AG04450 (cell line): ENCODE measurements at regions not wholly inside any gene's neighbourhood (a gene's known extent, or its start where the extent isn't known, plus 50 kb on each side); places are given as distances from the start of the nearest gene placed in this dataset.

Experiments
- CTCF ChIA-PET: fragments of 300-600, 350-600 bp; formaldehyde crosslinking; extraction: SDS; loops from one replicate; lab custom pipeline; 2022; ENCODE audit warnings: antibody characterized with exemption, inconsistent platforms; lab: Charles Lee
- POLR2A ChIA-PET: fragments of 350-600 bp; formaldehyde crosslinking; extraction: SDS; loops from one replicate; lab custom pipeline; 2021; ENCODE audit warnings: antibody characterized with exemption, inconsistent platforms; lab: Yijun Ruan, JAX
- DNase-seq: peaks from one replicate; pipeline ENCODE4 v3.0.0-alpha.2; 2011; ENCODE audit warnings: low read depth, low spot score
- H3K27ac ChIP-seq: one replicate; pipeline ENCODE4 v1.5.1; 2012; ENCODE audit warnings: low read depth, low read length, control low read depth
- H3K27me3 ChIP-seq: one replicate; pipeline ENCODE4 v1.6.0; 2012; ENCODE audit warnings: low read length; ENCODE audit not compliant: control insufficient read depth, insufficient read depth
- H3K4me3 ChIP-seq: 2 replicates; pipeline ENCODE4 v1.5.1; 2011; ENCODE audit warnings: mild to moderate bottlenecking, low read depth, low read length, control low read depth
- H3K9me3 ChIP-seq: 2 replicates; pipeline ENCODE4 v1.5.1; 2012; ENCODE audit warnings: low read length; ENCODE audit not compliant: control insufficient read depth, insufficient read depth
- TF ChIP-seq, protein P1 (sequence below): IDR thresholded peaks from 2 replicates; pipeline ENCODE4 v1.5.1; 2011; ENCODE audit warnings: low read depth, low read length, control low read depth, inconsistent platforms

GRCh38 chrX:7552760-7553159 lies 290.2 kb upstream of the VCX start:
- no peaks in the 10 kb centered on the region for H3K27me3 ChIP-seq
- POLR2A ChIA-PET: no interaction called here
- H3K27ac ChIP-seq: no peak overlapping the region
- CTCF ChIA-PET: no interaction called here
- H3K4me3 ChIP-seq: no peak overlapping the region
- DNase-seq: no peak
- H3K9me3 ChIP-seq: no peaks in the 10 kb centered on the region
- TF ChIP-seq, protein P1, sequence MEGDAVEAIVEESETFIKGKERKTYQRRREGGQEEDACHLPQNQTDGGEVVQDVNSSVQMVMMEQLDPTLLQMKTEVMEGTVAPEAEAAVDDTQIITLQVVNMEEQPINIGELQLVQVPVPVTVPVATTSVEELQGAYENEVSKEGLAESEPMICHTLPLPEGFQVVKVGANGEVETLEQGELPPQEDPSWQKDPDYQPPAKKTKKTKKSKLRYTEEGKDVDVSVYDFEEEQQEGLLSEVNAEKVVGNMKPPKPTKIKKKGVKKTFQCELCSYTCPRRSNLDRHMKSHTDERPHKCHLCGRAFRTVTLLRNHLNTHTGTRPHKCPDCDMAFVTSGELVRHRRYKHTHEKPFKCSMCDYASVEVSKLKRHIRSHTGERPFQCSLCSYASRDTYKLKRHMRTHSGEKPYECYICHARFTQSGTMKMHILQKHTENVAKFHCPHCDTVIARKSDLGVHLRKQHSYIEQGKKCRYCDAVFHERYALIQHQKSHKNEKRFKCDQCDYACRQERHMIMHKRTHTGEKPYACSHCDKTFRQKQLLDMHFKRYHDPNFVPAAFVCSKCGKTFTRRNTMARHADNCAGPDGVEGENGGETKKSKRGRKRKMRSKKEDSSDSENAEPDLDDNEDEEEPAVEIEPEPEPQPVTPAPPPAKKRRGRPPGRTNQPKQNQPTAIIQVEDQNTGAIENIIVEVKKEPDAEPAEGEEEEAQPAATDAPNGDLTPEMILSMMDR: no peak

GRCh38 chrX:7546551-7547080 lies 296.4 kb upstream of the VCX start:
- Histone ChIP-seq H3K27me3 (no peaks in the 10 kb centered on the region), H3K4me3 (no peak overlapping the region), H3K9me3 (peaks cover 6% of the 10 kb centered on the region; the same call in 1 of the 2 replicates), H3K27ac (no peak overlapping the region)
- ChIA-PET CTCF (interaction anchor here (0.7 kb wide), 1 partner anchor 160 kb away, joined by 9 read pairs; no protein-coding TSS in a partner anchor), POLR2A (no interaction called here)
- TF ChIP-seq, protein P1: no peak
- no peak for DNase-seq

DNA sequence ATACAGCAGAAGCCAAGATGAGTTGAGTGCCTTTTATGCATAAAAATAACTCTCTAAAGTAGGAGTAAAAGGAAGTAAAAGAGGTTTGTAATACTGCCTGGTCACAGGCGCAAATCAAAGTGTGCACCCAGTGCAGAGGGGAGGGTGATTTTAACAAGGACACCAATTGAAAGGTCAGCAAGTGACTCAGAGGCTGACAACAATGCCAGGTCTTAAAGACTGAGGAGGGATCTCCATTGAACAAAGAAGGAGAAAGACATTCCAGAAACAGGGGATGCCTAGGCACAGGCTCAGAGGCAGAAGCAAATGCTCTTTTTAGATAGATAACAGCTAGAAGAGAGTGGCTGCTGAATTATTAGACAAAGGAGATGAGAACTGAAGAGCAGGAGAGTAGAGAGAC lies 297.4 kb upstream of the VCX start:
- ChIA-PET CTCF (no interaction called here), POLR2A (no interaction called here)
- Histone ChIP-seq H3K27me3 (no peaks in the 10 kb centered on the region), H3K9me3 (peaks cover 6% of the 10 kb centered on the region; the same call in 1 of the 2 replicates), H3K4me3 (no peak overlapping the region), H3K27ac (no peak overlapping the region)
- DNase-seq: no peak
- TF ChIP-seq, protein P1: no peak

DNA sequence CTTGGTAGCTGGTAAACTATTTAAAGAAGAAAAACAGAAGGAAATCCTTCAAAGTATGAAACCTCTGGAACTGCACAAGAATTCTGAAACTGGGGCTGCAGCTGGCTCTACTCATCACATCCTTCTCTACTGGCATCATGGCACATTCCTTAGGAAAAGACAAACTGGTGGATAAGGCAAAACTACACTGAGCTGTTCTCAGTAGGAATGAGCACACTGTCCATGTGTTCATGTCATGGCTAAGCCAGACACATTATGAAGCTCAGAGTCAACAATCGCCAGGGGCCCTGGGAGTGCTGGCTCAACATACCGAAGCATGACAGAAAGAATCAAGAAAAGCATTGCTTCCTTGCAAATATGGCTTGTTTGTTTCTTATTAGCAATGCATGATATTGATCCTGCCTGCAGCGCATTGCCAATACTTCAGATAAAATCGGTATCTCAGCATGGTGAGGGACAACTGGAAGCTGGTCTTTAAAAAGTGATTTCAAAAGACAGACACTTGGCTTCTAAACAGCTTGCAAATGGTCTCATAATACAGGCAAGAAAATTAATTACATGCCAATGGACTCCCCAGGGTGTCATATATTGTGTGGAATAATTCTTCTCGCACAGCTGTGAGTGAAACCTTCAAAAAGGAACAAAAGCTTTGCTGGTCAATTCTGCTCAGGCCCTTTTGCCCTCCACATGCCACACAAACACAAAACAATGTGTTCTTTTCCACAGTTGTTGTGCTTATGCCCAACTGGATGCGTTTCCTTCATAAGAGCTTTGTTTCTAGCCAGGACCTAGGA lies 300.2 kb upstream of the VCX start:
- no peak for DNase-seq
- TF ChIP-seq, protein P1: no peak

DNA sequence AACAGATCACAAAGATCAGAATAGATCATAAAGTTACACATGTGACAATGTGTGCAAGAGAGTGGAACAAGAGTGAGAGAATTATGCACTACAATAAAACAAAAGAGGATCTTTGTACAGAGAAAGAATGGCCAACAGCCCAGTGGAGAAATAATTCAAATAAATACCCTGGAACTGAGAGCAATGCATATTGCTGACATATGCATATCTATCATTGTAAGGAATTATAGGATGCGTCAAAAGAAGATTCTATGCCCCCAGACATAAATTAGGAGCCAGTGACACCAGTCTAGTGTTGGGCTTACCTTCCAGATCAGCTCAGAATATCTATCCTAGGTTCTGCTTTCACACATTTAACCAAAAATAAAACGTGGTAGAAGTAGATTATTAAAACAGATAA lies 320.1 kb upstream of the VCX start:
- DNase-seq: no peak
- CTCF ChIA-PET: no interaction called here
- Histone ChIP-seq H3K4me3 (no peak overlapping the region), H3K27ac (no peak overlapping the region), H3K27me3 (no peaks in the 10 kb centered on the region), H3K9me3 (no peaks in the 10 kb centered on the region)
- POLR2A ChIA-PET: no interaction called here
- TF ChIP-seq, protein P1: no peak

More for the DNA sequence above, 300.2 kb upstream of the VCX start:
- no peaks in the 10 kb centered on the region for H3K27me3 ChIP-seq
- CTCF ChIA-PET: no interaction called here
- peaks cover 6% of the 10 kb centered on the region; the same call in 1 of the 2 replicates for H3K9me3 ChIP-seq
- no peak overlapping the region for H3K27ac ChIP-seq
- POLR2A ChIA-PET: no interaction called here
- no peak overlapping the region for H3K4me3 ChIP-seq
